ENCODE measurements at regions not wholly inside any gene's neighbourhood (a gene's known extent, or its start where the extent isn't known, plus 50 kb on each side); places are given as distances from the start of the nearest gene placed in this dataset.
"Not testable (repeated sequence)": the region's sequence is repeated elsewhere in the genome, so short reads cannot be mapped to it uniquely, and the experiment has no call there.

DNA sequence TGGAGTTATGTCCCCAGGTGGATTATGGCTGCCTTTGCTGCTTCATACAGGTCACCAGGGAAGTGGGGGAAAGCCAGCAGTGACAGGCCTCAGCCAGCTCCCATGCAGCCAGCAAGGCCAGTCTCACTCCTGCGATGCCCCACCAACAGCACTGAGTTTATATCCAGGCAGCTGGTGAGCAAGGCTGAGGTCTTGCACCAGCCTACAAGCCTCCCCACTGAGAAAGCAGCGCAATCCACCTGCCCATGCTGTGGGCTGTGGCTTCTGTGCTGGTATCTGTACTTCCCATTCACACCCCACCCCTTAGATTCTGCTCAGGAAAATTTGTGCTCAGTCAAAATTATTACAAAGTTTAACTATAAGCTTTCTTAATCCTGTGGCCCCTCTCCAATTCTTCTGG, 153.5 kb downstream of the HHIP start:
- no peak for DNase-seq (ENCODE audit: low read depth in 4 of 4, low spot score in 3 of 4)

DNA sequence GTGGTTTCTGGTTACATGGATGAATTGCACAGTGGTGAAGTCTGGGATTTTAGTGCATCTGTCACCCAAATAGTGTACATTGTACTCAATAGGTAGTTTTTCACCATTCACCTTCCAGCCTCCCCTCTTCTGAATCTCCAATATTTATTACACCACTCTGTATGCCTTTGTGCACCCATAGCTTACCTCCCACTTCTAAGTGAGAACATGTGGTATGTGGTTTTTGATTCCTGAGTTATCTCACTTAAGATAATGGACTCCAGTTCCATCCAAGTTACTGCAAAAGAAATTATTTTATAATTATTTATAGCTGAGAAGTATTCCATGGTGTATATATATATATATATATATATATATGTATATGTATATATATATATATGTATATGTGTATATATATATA, 155.8 kb downstream of the HHIP start:
- no peak for DNase-seq (ENCODE audit: low read depth in 4 of 4, low spot score in 3 of 4)

- DNase-seq (ENCODE audit: low read depth in 4 of 4, low spot score in 3 of 4) = no peak
Observed at GRCh38 chr4:144808034-144808433, 162.1 kb downstream of the HHIP start.

GRCh38 chr4:144809056-144809640, 163.2 kb downstream of the HHIP start:
- DNase-seq (ENCODE audit: low read depth in 4 of 4, low spot score in 3 of 4) = no peak

DNA sequence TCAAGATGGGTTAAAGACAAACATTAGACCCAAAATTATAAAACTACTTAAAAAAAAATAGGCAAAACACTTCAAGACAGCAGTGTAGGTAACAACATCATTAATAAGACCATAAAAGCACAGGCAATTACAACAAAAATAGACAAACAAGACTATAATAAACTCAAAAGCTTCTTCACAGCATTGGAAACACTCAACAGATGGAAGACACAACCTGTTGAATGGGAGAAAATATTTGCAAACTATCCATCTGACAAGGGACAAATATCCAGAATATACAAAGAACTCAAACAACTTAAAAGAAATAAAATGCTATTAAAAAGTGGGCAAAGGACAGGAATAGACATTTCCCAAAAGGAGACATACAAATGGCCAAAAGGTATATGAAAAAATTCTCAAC, 170.7 kb downstream of the HHIP start:
- no peak for DNase-seq (ENCODE audit: low read depth in 4 of 4, low spot score in 3 of 4)

GRCh38 chr4:144817081-144817480, 171.1 kb downstream of the HHIP start:
- DNase-seq (ENCODE audit: low read depth in 4 of 4, low spot score in 3 of 4) = no peak

GRCh38 chr4:144818136-144818535, 172.2 kb downstream of the HHIP start:
- DNase-seq (ENCODE audit: low read depth in 4 of 4, low spot score in 3 of 4) = no peak

DNA sequence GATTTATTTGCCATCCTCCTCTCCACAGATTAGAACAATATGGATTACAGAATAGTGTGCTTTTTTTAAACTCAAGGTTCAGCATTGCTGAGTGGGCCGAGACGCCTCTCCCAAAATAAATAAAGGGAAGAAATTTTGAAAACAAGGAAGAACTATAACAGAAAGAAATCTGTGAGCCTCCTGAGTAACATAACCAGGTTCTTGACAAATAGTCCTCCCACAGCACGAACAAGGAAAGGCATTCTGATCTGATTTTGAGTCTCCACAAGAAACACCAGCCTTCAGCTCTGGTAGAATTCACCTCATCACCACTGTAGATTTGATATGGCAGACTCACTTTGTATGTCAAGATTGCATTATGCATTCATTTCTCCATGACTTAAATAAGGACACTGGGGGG, 173.6 kb downstream of the HHIP start:
- no peak for DNase-seq (ENCODE audit: low read depth in 4 of 4, low spot score in 3 of 4)

GRCh38 chr4:144820011-144820727, 174.2 kb downstream of the HHIP start:
- DNase-seq (ENCODE audit: low read depth in 4 of 4, low spot score in 3 of 4) = no peak

GRCh38 chr4:144820728-144821085, 174.8 kb downstream of the HHIP start:
- DNase-seq (ENCODE audit: low read depth in 4 of 4, low spot score in 3 of 4) = no peak

GRCh38 chr4:144831971-144832370, 186.0 kb downstream of the HHIP start:
- no peak for DNase-seq (ENCODE audit: low read depth in 4 of 4, low spot score in 3 of 4)

DNA sequence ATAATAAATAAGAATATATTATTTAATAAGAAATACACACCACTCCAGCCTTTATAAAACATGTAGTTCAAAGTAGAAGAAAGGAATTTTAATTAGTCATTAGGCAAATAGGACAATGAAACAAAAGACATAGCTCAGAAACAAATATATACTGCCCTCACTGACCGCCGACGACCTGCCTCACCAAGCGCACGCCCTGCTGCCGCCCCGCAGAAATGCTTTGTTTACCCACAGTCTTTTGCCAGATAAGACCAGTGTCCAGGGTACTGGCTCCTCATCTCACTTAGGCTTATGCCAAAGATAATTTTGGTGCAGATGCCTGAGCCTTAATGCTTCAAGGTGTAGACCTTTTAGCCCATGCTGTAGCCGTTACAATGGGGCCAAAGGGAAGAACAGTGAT, 199.5 kb downstream of the HHIP start:
- no peak for DNase-seq (ENCODE audit: low read depth in 4 of 4, low spot score in 3 of 4)

DNA sequence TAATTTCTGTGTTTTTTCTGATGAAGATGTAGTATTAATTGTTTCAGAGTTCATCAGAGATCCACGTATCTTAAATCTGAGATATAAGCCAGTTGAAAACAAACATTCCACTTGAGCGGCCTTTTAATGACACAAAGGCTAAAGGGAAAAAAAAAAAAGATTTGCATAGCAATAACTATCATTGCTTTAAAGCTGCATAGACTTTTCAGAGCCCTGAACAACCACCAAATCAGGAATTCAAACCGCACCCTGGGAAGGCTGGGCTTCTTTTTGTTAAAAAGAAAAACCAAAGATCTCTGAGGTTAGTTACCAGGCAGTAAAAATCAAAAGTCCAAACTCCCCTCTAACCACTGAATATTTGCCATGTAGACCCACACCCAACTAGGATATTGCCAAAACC, 206.0 kb downstream of the HHIP start:
- DNase-seq (ENCODE audit: low read depth in 4 of 4, low spot score in 3 of 4) = no peak

DNA sequence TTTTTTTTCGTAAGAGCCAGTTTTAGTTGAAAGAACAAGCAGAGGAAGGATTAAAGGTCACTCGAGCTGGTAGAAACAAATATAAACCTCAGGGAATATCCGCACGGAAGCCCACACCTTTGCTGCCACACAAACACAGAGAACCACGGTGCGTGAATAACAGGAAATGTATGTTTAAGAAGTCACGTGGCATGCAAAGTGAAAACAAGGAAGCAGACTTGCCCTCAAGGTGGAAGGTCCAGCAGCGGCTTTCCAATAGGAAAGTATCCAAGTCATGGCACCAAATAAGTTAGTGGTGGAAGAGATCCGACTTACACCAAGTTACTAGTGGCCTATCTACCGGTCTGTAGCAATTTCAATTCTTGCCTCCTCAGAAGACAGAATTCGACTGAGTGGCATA, 215.5 kb downstream of the HHIP start:
- DNase-seq (ENCODE audit: low read depth in 4 of 4, low spot score in 3 of 4) = no peak

DNA sequence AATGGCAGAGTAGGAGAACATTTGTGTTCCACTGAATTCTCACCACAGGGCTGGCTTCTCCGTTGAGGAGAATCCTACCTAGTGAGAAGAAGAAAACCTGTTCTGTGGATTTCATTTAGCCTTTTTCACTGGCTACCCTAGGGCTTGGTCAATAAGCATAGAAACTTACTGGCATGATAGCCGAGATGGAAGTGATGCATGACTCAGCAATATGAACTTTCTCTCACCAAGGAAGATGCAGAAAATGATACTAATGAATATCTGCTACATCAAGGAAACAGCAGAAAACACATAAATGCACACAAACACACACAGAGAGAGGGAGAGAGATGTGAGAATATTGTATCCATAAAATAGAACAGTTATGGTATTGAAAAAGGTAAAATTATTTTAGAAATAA, 216.3 kb downstream of the HHIP start:
- no peak for DNase-seq (ENCODE audit: low read depth in 4 of 4, low spot score in 3 of 4)

DNA sequence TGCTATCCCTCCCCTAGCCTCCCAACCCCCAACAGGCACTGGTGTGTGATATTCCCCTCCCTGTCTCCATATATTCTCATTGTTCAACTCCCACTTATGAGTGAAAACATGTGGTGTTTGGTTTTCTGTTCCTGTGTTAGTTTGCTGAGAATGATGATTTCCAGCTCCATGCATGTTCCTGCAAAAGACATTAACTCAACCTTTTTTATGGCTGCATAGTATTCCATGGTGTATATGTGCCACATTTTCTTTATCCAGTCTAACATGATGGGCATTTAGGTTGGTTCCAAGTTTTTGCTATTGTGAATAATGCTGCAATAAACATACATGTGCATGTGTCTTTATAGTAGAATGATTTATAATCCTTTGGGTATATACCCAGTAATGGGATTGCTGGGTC, 218.9 kb downstream of the HHIP start:
- DNase-seq (ENCODE audit: low read depth in 4 of 4, low spot score in 3 of 4) = not testable (repeated sequence)

DNA sequence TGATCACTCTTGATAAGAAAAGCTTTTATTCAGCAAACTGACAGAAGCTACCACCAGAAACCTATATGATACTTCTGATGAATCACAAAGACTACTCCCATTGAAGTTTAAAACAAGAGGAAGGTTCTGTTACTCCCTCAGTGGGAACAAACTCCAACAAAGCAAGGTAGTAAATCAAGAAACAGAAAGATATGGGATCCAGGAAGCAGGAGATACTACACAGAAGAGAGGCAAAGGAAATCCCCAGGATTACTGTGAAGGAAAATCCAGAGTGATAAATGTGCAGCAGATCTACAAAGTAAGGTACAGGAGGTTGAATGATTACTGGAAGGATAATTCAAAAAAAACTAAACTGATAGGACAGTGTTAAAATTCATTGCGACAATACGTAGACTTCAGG, 222.4 kb downstream of the HHIP start:
- DNase-seq (ENCODE audit: low read depth in 4 of 4, low spot score in 3 of 4) = no peak

GRCh38 chr4:144872508-144873225, 225.3 kb downstream of the ANAPC10 start:
- DNase-seq (ENCODE audit: low read depth in 4 of 4, low spot score in 3 of 4) = no peak

DNA sequence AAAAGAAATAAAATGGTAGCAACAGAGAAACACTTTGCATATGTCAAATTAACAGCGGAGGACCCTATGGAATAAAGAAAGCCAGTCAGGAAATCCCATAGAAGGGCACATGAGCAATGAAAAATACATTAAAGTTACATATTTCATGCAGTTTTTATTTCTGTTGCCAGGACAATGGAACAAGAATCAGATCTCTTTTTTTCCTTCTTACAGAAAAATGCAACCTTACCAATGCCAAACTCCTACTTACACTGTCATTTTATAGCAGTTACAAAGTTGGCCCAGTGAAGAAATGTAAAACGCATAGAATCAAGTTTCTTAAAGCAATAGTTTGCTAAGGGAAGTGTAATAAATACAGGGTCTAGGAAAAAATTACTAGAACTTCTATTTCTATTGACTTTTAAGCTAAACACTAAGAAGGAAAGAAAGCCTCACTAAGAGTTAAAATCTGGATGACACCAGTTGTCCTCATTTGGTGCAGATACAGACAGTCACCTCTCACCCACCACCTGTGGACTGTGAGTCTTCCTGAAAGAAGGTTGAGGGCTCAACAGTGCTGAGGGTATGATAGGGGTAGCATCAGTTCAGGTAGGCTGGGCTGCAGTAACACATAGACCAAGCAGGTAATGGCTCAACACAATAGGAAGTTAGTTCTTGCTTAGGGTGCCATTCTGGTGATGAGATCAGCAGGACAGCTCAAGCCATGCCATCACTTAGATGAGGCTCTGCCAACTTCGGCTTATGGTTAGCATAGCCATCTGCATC, 224.6 kb downstream of the ANAPC10 start:
- DNase-seq (ENCODE audit: low read depth in 4 of 4, low spot score in 3 of 4) = no peak

DNA sequence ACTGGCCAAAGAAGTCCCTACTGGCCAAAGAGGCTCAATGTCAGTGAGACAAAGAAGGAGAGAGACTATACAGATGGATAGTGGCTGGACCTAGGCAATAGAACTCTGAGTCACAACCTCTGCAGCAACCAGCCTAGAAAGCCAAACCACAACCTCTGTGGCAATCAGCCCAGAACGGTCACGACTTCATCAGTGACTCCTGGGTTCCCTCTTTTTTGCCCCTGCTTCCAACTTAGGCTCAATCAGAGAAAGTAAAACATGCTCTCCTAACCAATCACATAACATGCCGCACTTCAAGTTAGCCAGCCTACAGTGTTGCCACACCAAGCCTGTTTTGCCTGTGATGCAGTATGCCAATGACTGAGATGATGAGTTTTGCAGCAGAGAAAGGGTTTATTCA, 203.4 kb downstream of the ANAPC10 start:
- no peak for DNase-seq (ENCODE audit: low read depth in 4 of 4, low spot score in 3 of 4)

DNA sequence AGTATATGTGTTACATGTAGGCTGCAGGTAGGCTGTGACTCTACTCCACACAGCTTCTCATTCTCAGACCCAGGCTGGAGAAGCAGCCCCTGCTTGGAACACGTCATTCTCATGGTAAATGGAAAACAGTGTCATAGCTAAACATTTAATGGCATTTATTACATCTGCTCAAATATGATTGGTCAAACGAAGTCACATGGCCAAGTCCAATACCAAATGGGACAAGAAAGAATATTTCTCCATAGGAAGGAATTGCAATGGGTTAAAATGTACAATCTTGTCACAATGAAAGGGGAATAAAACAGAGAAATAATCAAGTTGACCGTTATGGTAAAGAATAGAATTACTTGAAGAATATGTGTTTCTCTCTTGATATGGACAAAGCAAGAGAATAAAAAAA, 198.6 kb downstream of the ANAPC10 start:
- no peak for DNase-seq (ENCODE audit: low read depth in 4 of 4, low spot score in 3 of 4)

Measured in left renal pelvis (tissue), 4 donors.